ENCODE measurements at regions not wholly inside any gene's neighbourhood (a gene's known extent, or its start where the extent isn't known, plus 50 kb on each side); places are given as distances from the start of the nearest gene placed in this dataset.

DNA sequence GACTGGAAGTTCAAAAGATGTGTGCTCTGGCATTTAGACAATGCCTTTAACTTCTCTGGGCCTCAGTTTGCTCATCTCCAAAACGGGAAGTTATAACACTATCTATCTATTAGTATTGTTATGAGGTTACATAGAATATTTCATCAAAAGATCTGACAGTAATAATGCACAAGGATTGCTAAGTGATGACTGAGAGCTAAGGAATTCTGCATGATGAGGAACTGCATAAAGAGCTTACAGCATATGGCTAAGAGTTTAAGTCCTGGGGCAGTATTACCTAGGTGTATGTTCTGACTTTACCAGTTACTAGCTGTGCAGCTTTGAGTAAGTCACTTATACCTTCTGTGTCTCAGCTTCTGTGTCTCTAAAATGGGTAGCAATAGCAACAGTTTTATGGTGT lies 160.1 kb upstream of the TMPO start:
- Histone ChIP-seq H3K9me3 (ENCODE audit: control insufficient read depth in 4 of 4, insufficient read depth in 3 of 4, low read length in 3 of 4) (no peaks in the 10 kb centered on the region), H3K36me3 (ENCODE audit: control insufficient read depth in 4 of 4, insufficient read depth in 4 of 4, low read length in 4 of 4) (no peaks in the 10 kb centered on the region), H3K4me1 (ENCODE audit: control insufficient read depth in 5 of 5, insufficient read depth in 5 of 5, low read length in 5 of 5) (no peaks in the 10 kb centered on the region), H3K4me3 (no peak overlapping the region), H3K27me3 (ENCODE audit: control insufficient read depth in 3 of 3, insufficient read depth in 3 of 3, low read length in 2 of 3) (no peaks in the 10 kb centered on the region), H3K27ac (ENCODE audit: low read depth in 1 of 2, low read length in 1 of 2) (no peak overlapping the region), H3K9ac (ENCODE audit: insufficient read depth in 1 of 2, low read length in 2 of 2) (no peak overlapping the region)
- no peak for TF ChIP-seq CTCF (IDR thresholded peaks at IDR 0.05; ENCODE audit: control extremely low read depth, extremely low read depth)
- no peak for ATAC-seq (ENCODE audit: insufficient read depth, low FRiP score)
- 72 to 90% methylated on average over 1 of the region's 1 CpG for WGBS, 2 donors
- DNase-seq, result no peak

- 72 to 77% methylated on average over 4 of the region's 4 CpGs for WGBS, 2 donors
- peaks cover 0 to under 1% (median 0%) of the 10 kb centered on the region in 3 donors for H3K27me3 ChIP-seq (ENCODE audit: control insufficient read depth in 3 of 3, insufficient read depth in 3 of 3, low read length in 2 of 3)
- no peak for ATAC-seq (ENCODE audit: insufficient read depth, low FRiP score)
- no peak overlapping the region for H3K27ac ChIP-seq (ENCODE audit: low read depth in 1 of 2, low read length in 1 of 2)
- no peaks in the 10 kb centered on the region for H3K36me3 ChIP-seq (ENCODE audit: control insufficient read depth in 4 of 4, insufficient read depth in 4 of 4, low read length in 4 of 4)
- no peaks in the 10 kb centered on the region for H3K4me1 ChIP-seq (ENCODE audit: control insufficient read depth in 5 of 5, insufficient read depth in 5 of 5, low read length in 5 of 5)
- H3K9me3 ChIP-seq (ENCODE audit: control insufficient read depth in 4 of 4, insufficient read depth in 3 of 4, low read length in 3 of 4), result peaks cover 0 to under 1% (median 0%) of the 10 kb centered on the region in 4 donors
- no peak overlapping the region for H3K4me3 ChIP-seq
- no peak for DNase-seq
- no peak for TF ChIP-seq CTCF (IDR thresholded peaks at IDR 0.05; ENCODE audit: control extremely low read depth, extremely low read depth)
- no peak overlapping the region for H3K9ac ChIP-seq (ENCODE audit: insufficient read depth in 1 of 2, low read length in 2 of 2)
Measured at GRCh38 chr12:98355933-98356332, 159.5 kb upstream of the TMPO start.

DNA sequence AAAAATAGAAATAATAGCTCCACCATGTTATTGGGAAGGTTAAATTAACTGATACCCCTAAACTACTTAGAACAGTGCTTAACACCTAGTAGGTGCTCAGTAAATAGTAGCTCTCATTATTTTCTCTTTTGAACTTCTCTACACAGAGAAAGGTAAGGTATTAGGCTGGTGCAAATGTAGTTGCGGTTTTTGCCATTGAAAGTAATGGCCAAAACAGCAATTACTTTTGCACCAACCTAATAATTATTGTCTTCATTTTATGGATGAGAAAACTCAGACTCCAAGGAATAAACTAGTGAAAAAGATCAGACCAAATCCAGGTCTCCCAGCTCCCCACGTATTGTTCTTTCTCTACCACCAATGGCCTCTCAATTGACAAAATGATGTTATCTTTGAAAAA lies 157.2 kb upstream of the TMPO start:
- Histone ChIP-seq H3K9ac (ENCODE audit: insufficient read depth in 1 of 2, low read length in 2 of 2) (no peak overlapping the region), H3K27ac (ENCODE audit: low read depth in 1 of 2, low read length in 1 of 2) (no peak overlapping the region), H3K4me3 (no peak overlapping the region), H3K27me3 (ENCODE audit: control insufficient read depth in 3 of 3, insufficient read depth in 3 of 3, low read length in 2 of 3) (peaks cover 0 to 4% (median 0%) of the 10 kb centered on the region in 3 donors), H3K36me3 (ENCODE audit: control insufficient read depth in 4 of 4, insufficient read depth in 4 of 4, low read length in 4 of 4) (no peaks in the 10 kb centered on the region), H3K4me1 (ENCODE audit: control insufficient read depth in 5 of 5, insufficient read depth in 5 of 5, low read length in 5 of 5) (no peaks in the 10 kb centered on the region), H3K9me3 (ENCODE audit: control insufficient read depth in 4 of 4, insufficient read depth in 3 of 4, low read length in 3 of 4) (peaks cover 0 to 5% (median 0%) of the 10 kb centered on the region in 4 donors)
- ATAC-seq (ENCODE audit: insufficient read depth, low FRiP score) (no peak), DNase-seq (no peak)
- no peak for TF ChIP-seq CTCF (IDR thresholded peaks at IDR 0.05; ENCODE audit: control extremely low read depth, extremely low read depth)
- WGBS, 2 donors, result 61 to 79% methylated on average over 2 of the region's 2 CpGs

GRCh38 chr12:98359856-98360255 lies 155.5 kb upstream of the TMPO start:
- peaks cover 0 to 4% (median 0%) of the 10 kb centered on the region in 3 donors for H3K27me3 ChIP-seq (ENCODE audit: control insufficient read depth in 3 of 3, insufficient read depth in 3 of 3, low read length in 2 of 3)
- no peak overlapping the region for H3K4me3 ChIP-seq
- no peak overlapping the region for H3K9ac ChIP-seq (ENCODE audit: insufficient read depth in 1 of 2, low read length in 2 of 2)
- H3K36me3 ChIP-seq (ENCODE audit: control insufficient read depth in 4 of 4, insufficient read depth in 4 of 4, low read length in 4 of 4), result no peaks in the 10 kb centered on the region
- no peak for TF ChIP-seq CTCF (IDR thresholded peaks at IDR 0.05; ENCODE audit: control extremely low read depth, extremely low read depth)
- peaks cover 0 to 5% (median 0%) of the 10 kb centered on the region in 4 donors for H3K9me3 ChIP-seq (ENCODE audit: control insufficient read depth in 4 of 4, insufficient read depth in 3 of 4, low read length in 3 of 4)
- WGBS, 2 donors, result 79 to 90% methylated on average over 6 of the region's 6 CpGs
- ATAC-seq (ENCODE audit: insufficient read depth, low FRiP score) (no peak), DNase-seq (no peak)
- H3K4me1 ChIP-seq (ENCODE audit: control insufficient read depth in 5 of 5, insufficient read depth in 5 of 5, low read length in 5 of 5), result no peaks in the 10 kb centered on the region
- H3K27ac ChIP-seq (ENCODE audit: low read depth in 1 of 2, low read length in 1 of 2), result no peak overlapping the region
